Right kidney (tissue), 1 donor: ENCODE measurements at regions not wholly inside any gene's neighbourhood (a gene's known extent, or its start where the extent isn't known, plus 50 kb on each side); places are given as distances from the start of the nearest gene placed in this dataset.

Experiments
- DNase-seq: peaks from one replicate; pipeline ENCODE4 v3.0.0-alpha.2; 2016

- peak; percentile 47 for DNase-seq
Measured at GRCh38 chr18:45119876-45120275, 439.2 kb downstream of the SETBP1 start.

GRCh38 chr18:45121146-45121545, 440.5 kb downstream of the SETBP1 start:
- no peak for DNase-seq

GRCh38 chr18:45122506-45122905, 441.8 kb downstream of the SETBP1 start:
- no peak for DNase-seq

GRCh38 chr18:45127405-45127804, 446.7 kb downstream of the SETBP1 start:
- DNase-seq = peak; percentile 33

GRCh38 chr18:45133276-45133675, 452.6 kb downstream of the SETBP1 start:
- DNase-seq = no peak

GRCh38 chr18:45136381-45137086, 455.8 kb downstream of the SETBP1 start:
- DNase-seq = no peak

- DNase-seq = no peak
Measured at GRCh38 chr18:45137087-45137419, 456.4 kb downstream of the SETBP1 start.

GRCh38 chr18:45139478-45139877, 458.8 kb downstream of the SETBP1 start:
- DNase-seq = no peak

GRCh38 chr18:45142868-45143267, 462.2 kb downstream of the SETBP1 start:
- no peak for DNase-seq

- no peak for DNase-seq
Measured at GRCh38 chr18:45149712-45150111, 465.6 kb upstream of the SLC14A2 start.

GRCh38 chr18:45151645-45152044, 463.6 kb upstream of the SLC14A2 start:
- DNase-seq = no peak

GRCh38 chr18:45155526-45155925, 459.8 kb upstream of the SLC14A2 start:
- DNase-seq = no peak

GRCh38 chr18:45156946-45157345, 458.3 kb upstream of the SLC14A2 start:
- DNase-seq = no peak

GRCh38 chr18:45157576-45157975, 457.7 kb upstream of the SLC14A2 start:
- DNase-seq = no peak

- no peak for DNase-seq
Measured at GRCh38 chr18:45161850-45162249, 453.4 kb upstream of the SLC14A2 start.

GRCh38 chr18:45163871-45164270, 451.4 kb upstream of the SLC14A2 start:
- DNase-seq = no peak

- no peak for DNase-seq
Measured at GRCh38 chr18:45164551-45164950, 450.7 kb upstream of the SLC14A2 start.

GRCh38 chr18:45165176-45165713, 450.0 kb upstream of the SLC14A2 start:
- DNase-seq = no peak

GRCh38 chr18:45165871-45166270, 449.4 kb upstream of the SLC14A2 start:
- DNase-seq = no peak

GRCh38 chr18:45166341-45166835, 448.9 kb upstream of the SLC14A2 start:
- no peak for DNase-seq

- DNase-seq = no peak
Measured at GRCh38 chr18:45166836-45167551, 448.3 kb upstream of the SLC14A2 start.

GRCh38 chr18:45167631-45168280, 447.5 kb upstream of the SLC14A2 start:
- DNase-seq = no peak
